Rectal smooth muscle tissue (tissue), 1 donor: ENCODE measurements at regions not wholly inside any gene's neighbourhood (a gene's known extent, or its start where the extent isn't known, plus 50 kb on each side); places are given as distances from the start of the nearest gene placed in this dataset.

Source experiments
- H3K27ac ChIP-seq: one replicate; pipeline ENCODE4 v1.7.0; 2013; ENCODE audit warnings: low read depth, low read length, inconsistent platforms
- H3K27me3 ChIP-seq: one replicate; pipeline ENCODE4 v1.7.0; 2013; ENCODE audit warnings: low read length; ENCODE audit not compliant: control insufficient read depth, insufficient read depth
- H3K36me3 ChIP-seq: one replicate; pipeline ENCODE4 v1.7.0; 2013; ENCODE audit warnings: low read length; ENCODE audit not compliant: control insufficient read depth, insufficient read depth
- H3K4me1 ChIP-seq: one replicate; pipeline ENCODE4 v1.7.0; 2013; ENCODE audit warnings: low read length; ENCODE audit not compliant: control insufficient read depth, insufficient read depth
- H3K4me3 ChIP-seq: one replicate; pipeline ENCODE4 v1.7.0; 2013; ENCODE audit warnings: low read length
- H3K9ac ChIP-seq: one replicate; pipeline ENCODE4 v1.7.0; 2013; ENCODE audit warnings: low read length

- no peaks in the 10 kb centered on the region for H3K4me1 ChIP-seq
- H3K36me3 ChIP-seq = no peaks in the 10 kb centered on the region
- no peak overlapping the region for H3K9ac ChIP-seq
- H3K4me3 ChIP-seq = no peak overlapping the region
- no peak overlapping the region for H3K27ac ChIP-seq
- no peaks in the 10 kb centered on the region for H3K27me3 ChIP-seq
Measured at GRCh38 chr3:90011996-90012395, 904.6 kb downstream of the EPHA3 start.

- no peak overlapping the region for H3K4me3 ChIP-seq
- no peak overlapping the region for H3K27ac ChIP-seq
- H3K36me3 ChIP-seq = no peaks in the 10 kb centered on the region
- H3K9ac ChIP-seq = no peak overlapping the region
- H3K4me1 ChIP-seq = no peaks in the 10 kb centered on the region
- H3K27me3 ChIP-seq = no peaks in the 10 kb centered on the region
Measured at GRCh38 chr3:90015688-90016356, 908.4 kb downstream of the EPHA3 start.

- Histone ChIP-seq H3K27me3 (no peaks in the 10 kb centered on the region), H3K9ac (no peak overlapping the region), H3K27ac (no peak overlapping the region), H3K4me3 (no peak overlapping the region), H3K36me3 (no peaks in the 10 kb centered on the region), H3K4me1 (no peaks in the 10 kb centered on the region)
Measured at GRCh38 chr3:90016555-90016954, 909.1 kb downstream of the EPHA3 start.

DNA sequence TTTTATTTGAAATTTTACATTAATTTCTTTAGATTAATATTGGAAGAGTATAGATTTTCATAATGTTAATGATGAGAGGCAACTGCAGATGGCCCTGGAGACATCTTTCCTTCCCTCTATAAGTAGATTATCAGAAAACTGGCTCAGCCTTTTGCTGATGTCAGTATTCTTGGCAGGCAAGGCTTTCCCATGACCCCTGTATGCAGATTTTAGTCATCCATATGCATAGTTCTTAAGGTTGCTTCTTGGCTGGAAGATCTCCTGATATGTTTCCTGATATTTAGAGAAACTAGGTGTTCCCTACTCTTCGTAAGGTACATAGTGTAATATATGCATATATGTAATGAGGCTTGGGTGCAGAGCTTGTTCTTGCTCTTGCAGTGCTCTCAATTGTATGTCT lies 911.4 kb downstream of the EPHA3 start:
- Histone ChIP-seq H3K9ac (no peak overlapping the region), H3K36me3 (no peaks in the 10 kb centered on the region), H3K4me1 (no peaks in the 10 kb centered on the region), H3K4me3 (no peak overlapping the region), H3K27me3 (no peaks in the 10 kb centered on the region), H3K27ac (no peak overlapping the region)

- Histone ChIP-seq H3K9ac (no peak overlapping the region), H3K4me3 (no peak overlapping the region), H3K27me3 (no peaks in the 10 kb centered on the region), H3K27ac (no peak overlapping the region), H3K4me1 (no peaks in the 10 kb centered on the region), H3K36me3 (no peaks in the 10 kb centered on the region)
Measured at GRCh38 chr3:90025019-90025418, 917.6 kb downstream of the EPHA3 start.

GRCh38 chr3:90026406-90026805 lies 919.0 kb downstream of the EPHA3 start:
- Histone ChIP-seq H3K9ac (no peak overlapping the region), H3K27ac (no peak overlapping the region), H3K36me3 (no peaks in the 10 kb centered on the region), H3K4me3 (no peak overlapping the region), H3K27me3 (no peaks in the 10 kb centered on the region), H3K4me1 (no peaks in the 10 kb centered on the region)

DNA sequence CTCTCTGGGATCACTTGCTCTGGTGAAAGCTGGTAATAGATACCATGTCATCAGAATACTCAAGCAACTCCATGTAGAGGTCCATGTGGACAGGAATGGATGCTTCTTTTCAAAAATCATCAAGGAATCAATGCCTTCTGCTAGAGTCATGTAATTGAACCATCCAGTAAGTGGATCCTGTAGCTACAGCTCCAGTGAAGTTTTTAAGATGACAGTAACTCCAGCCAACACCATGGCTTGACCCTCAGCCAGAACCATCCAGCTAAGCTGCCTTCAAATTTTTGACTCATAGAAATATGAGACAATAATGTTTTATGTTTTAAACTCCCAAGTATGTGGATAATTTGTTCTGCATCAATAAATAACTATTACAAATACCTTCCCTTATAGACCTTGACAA lies 923.7 kb downstream of the EPHA3 start:
- no peak overlapping the region for H3K9ac ChIP-seq
- no peak overlapping the region for H3K4me3 ChIP-seq
- H3K27me3 ChIP-seq = no peaks in the 10 kb centered on the region
- no peaks in the 10 kb centered on the region for H3K4me1 ChIP-seq
- H3K36me3 ChIP-seq = no peaks in the 10 kb centered on the region
- H3K27ac ChIP-seq = no peak overlapping the region

DNA sequence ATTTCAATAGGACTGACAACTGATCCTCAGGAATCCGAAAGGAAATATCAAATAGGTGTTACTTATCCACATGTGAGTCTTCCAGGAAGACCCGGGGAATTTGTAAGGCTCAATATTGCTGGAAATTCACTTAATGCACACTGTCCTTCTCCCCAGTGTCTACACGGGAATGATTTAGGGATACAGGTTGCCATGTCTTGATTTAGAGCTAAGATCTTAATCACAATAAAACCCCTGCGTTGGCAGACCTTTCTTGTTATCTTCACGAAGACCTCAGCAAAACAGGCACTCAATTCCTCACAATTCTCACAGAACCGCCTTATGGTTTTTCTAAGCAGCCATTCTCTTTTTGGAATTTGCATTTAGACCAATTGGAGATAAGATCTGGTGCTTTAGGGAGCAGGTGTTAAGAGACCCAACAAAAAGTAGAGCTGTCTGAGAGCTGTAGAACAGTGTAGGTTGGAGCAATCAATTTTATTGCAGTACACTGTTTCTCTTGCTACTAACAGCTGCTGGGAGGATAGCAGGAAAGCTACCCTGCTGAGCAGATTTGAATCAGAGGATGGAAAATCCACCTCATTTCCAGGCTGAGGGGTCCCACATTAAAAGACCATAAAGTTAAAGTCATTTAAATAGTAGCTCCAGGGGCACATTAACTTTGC lies 925.7 kb downstream of the EPHA3 start:
- Histone ChIP-seq H3K27me3 (no peaks in the 10 kb centered on the region), H3K36me3 (no peaks in the 10 kb centered on the region), H3K9ac (no peak overlapping the region), H3K27ac (no peak overlapping the region), H3K4me1 (no peaks in the 10 kb centered on the region), H3K4me3 (no peak overlapping the region)

DNA sequence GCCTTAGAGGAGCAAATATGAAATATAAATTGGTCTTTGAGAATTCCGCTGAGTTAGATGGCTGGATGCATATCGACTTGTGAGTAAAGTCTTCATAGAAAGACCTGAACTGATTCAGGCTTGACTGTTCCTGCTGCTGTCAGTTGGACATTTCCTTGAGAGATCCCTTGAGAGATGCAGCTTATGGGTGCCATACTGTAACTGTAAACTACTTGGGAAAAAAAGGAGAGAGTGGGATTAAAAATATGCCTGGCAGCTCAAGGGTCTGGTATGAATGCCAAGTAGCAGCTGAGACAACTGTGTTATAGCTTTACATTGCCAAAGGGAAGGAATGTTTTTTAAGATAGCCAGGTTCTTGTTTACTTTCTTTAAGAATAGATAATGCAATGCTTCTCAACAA lies 926.6 kb downstream of the EPHA3 start:
- no peaks in the 10 kb centered on the region for H3K36me3 ChIP-seq
- no peaks in the 10 kb centered on the region for H3K4me1 ChIP-seq
- no peak overlapping the region for H3K27ac ChIP-seq
- H3K9ac ChIP-seq = no peak overlapping the region
- no peak overlapping the region for H3K4me3 ChIP-seq
- H3K27me3 ChIP-seq = no peaks in the 10 kb centered on the region

DNA sequence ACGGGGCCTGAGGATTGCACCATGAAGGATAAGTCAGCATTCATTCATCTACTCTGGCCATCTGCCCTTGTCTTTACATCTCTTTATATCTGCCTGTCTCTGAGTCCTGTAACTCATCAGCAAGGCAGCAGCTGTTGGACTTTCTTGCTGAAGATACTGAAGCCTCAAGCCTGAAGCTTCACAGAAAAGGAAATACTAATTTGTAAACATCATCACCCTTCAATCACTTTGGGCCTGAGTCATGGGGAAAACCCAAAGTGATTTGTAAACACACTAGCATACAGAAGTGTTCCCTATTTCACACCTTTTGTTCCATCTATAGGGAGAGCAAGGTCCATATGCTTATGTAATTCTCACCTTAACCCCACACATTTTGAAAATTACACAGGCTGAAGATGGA lies 928.2 kb downstream of the EPHA3 start:
- Histone ChIP-seq H3K4me1 (no peaks in the 10 kb centered on the region), H3K27me3 (no peaks in the 10 kb centered on the region), H3K27ac (no peak overlapping the region), H3K4me3 (no peak overlapping the region), H3K36me3 (no peaks in the 10 kb centered on the region), H3K9ac (no peak overlapping the region)

DNA sequence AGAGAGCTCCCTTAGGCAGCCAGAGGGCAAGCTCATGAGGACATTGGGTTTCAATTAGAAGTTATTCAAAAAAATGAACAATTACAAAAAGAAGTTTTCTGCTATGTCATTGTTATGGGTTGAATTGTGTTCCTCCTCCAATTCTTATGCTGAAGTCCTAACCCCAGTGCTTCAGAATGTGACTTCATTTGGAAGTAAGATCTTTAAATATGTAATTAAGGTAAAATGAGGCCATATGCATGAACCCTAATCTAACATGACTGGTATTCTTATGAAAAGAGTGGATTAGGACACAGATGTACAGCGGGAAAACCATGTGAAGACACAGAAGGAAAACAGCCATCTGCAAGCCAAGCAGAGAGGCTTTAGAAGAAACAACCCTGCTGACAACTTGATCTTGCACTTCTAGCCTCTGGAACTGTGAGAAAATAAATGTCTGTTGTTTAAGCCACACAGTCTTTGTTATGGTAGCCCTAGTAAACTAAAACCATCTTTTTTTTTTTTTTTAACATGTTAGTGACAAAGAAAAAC lies 929.6 kb downstream of the EPHA3 start:
- no peaks in the 10 kb centered on the region for H3K4me1 ChIP-seq
- no peaks in the 10 kb centered on the region for H3K36me3 ChIP-seq
- H3K9ac ChIP-seq = no peak overlapping the region
- H3K27ac ChIP-seq = no peak overlapping the region
- no peak overlapping the region for H3K4me3 ChIP-seq
- no peaks in the 10 kb centered on the region for H3K27me3 ChIP-seq

DNA sequence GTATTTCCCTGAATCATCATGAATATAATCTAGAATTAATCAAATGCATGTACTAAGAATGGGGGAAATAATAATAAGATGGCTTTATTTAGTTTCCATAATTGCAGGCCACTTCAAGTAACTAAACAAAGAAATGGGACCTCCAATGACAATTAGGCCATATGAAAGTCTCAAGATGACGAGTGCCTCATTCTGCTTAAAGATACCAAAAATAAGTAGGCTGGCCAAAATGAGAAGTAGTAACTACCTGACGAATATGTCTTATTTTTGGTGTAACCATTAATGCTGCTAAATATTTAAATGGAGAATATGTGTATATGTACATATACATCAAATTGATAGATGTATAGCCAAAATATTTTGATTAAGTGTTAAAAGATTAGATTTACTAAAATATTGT lies 932.6 kb downstream of the EPHA3 start:
- H3K9ac ChIP-seq = no peak overlapping the region
- no peaks in the 10 kb centered on the region for H3K27me3 ChIP-seq
- no peaks in the 10 kb centered on the region for H3K36me3 ChIP-seq
- no peak overlapping the region for H3K4me3 ChIP-seq
- no peaks in the 10 kb centered on the region for H3K4me1 ChIP-seq
- H3K27ac ChIP-seq = no peak overlapping the region

DNA sequence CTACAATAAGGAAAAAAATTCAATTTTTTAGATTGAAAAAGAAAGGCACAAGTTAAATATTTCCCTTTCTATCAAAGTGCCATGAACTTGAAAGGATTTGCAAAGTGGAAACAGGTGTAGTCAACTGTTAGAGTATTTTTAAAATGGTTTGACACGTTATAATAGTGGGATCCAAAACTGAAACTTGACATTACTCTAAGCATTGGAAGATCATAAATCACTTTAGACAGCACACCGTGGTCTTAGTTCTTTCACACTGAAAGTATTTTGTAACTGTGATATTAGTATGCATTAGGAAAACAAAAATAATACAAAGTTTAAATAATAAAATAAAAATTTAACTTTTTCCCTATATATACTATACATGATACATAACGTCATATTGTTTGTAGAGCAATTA lies 933.1 kb downstream of the EPHA3 start:
- H3K4me3 ChIP-seq = no peak overlapping the region
- H3K27me3 ChIP-seq = no peaks in the 10 kb centered on the region
- H3K9ac ChIP-seq = no peak overlapping the region
- H3K36me3 ChIP-seq = no peaks in the 10 kb centered on the region
- no peaks in the 10 kb centered on the region for H3K4me1 ChIP-seq
- no peak overlapping the region for H3K27ac ChIP-seq
